Trophoblast cell (in vitro differentiated cells and primary cell): ENCODE measurements at regions not wholly inside any gene's neighbourhood (a gene's known extent, or its start where the extent isn't known, plus 50 kb on each side); places are given as distances from the start of the nearest gene placed in this dataset.

ENCODE experiments used
- DNase-seq, 2 donors: peaks; one replicate each; pipeline ENCODE4 v3.0.0-alpha.2; 2016
- H2AFZ ChIP-seq: 2 replicates; pipeline ENCODE4 v1.6.1; 2013; ENCODE audit warnings: low read length, moderate library complexity, mild to moderate bottlenecking; ENCODE audit not compliant: insufficient read depth, poor library complexity
- H2AK5ac ChIP-seq: 2 replicates; pipeline ENCODE4 v1.6.1; 2013; ENCODE audit warnings: mild to moderate bottlenecking, low read length
- H2BK120ac ChIP-seq: 2 replicates; pipeline ENCODE4 v1.6.1; 2013; ENCODE audit warnings: low read length, mild to moderate bottlenecking, moderate library complexity; ENCODE audit not compliant: insufficient read depth, poor library complexity
- H2BK12ac ChIP-seq: 2 replicates; pipeline ENCODE4 v1.6.1; 2013; ENCODE audit warnings: mild to moderate bottlenecking, low read length, moderate library complexity
- H2BK5ac ChIP-seq: 2 replicates; pipeline ENCODE4 v1.6.1; 2013; ENCODE audit warnings: low read length, low read depth, moderate library complexity, mild to moderate bottlenecking; ENCODE audit not compliant: poor library complexity
- H3K14ac ChIP-seq: 2 replicates; pipeline ENCODE4 v1.6.1; 2013; ENCODE audit warnings: mild to moderate bottlenecking, low read length
- H3K18ac ChIP-seq: 2 replicates; pipeline ENCODE4 v1.6.1; 2013; ENCODE audit warnings: mild to moderate bottlenecking, low read length
- H3K23ac ChIP-seq: 2 replicates; pipeline ENCODE4 v1.6.1; 2013; ENCODE audit warnings: low read length
- H3K27ac ChIP-seq: 2 replicates; pipeline ENCODE4 v1.5.1; 2013; ENCODE audit warnings: low read depth, mild to moderate bottlenecking, inconsistent platforms, low read length, moderate library complexity
- H3K27me3 ChIP-seq: 2 replicates; pipeline ENCODE4 v1.6.1; 2013; ENCODE audit warnings: inconsistent platforms, mild to moderate bottlenecking, low read length, moderate library complexity; ENCODE audit not compliant: insufficient read depth
- H3K36me3 ChIP-seq, 2 experiments: 1 replicate in 1 of 2; 2 replicates in 1 of 2; pipeline ENCODE4 v1.6.1; 2013; ENCODE audit warnings: low read length in 2 of 2, mild to moderate bottlenecking in 2 of 2, moderate library complexity in 1 of 2; ENCODE audit not compliant: insufficient read depth in 2 of 2, control insufficient read depth in 1 of 2
- H3K4ac ChIP-seq: 2 replicates; pipeline ENCODE4 v1.6.1; 2013; ENCODE audit warnings: low read depth, mild to moderate bottlenecking, low read length, moderate library complexity
- H3K4me1 ChIP-seq, 2 experiments: 1 replicate in 1 of 2; 2 replicates in 1 of 2; pipeline ENCODE4 v1.6.1; 2013; ENCODE audit warnings: low read length in 2 of 2, mild to moderate bottlenecking in 2 of 2, moderate library complexity in 1 of 2; ENCODE audit not compliant: insufficient read depth in 2 of 2, control insufficient read depth in 1 of 2
- H3K4me2 ChIP-seq: 2 replicates; pipeline ENCODE4 v1.6.1; 2013; ENCODE audit warnings: inconsistent platforms, mild to moderate bottlenecking, low read length, moderate library complexity
- H3K4me3 ChIP-seq: 2 replicates; pipeline ENCODE4 v1.5.1; 2013; ENCODE audit warnings: mild to moderate bottlenecking, low read depth, low read length, inconsistent platforms
- H3K79me1 ChIP-seq: one replicate; pipeline ENCODE4 v1.6.1; 2013; ENCODE audit warnings: low read length
- H3K79me2 ChIP-seq: 2 replicates; pipeline ENCODE4 v1.6.1; 2013; ENCODE audit warnings: low read length, mild to moderate bottlenecking; ENCODE audit not compliant: control insufficient read depth, insufficient read depth, poor library complexity
- H3K9ac ChIP-seq: 2 replicates; pipeline ENCODE4 v1.6.1; 2013; ENCODE audit warnings: mild to moderate bottlenecking, low read length
- H3K9me3 ChIP-seq: 2 replicates; pipeline ENCODE4 v1.6.1; 2013; ENCODE audit warnings: low read depth, mild to moderate bottlenecking, control low read depth, inconsistent platforms, low read length; ENCODE audit not compliant: insufficient read depth
- H4K12ac ChIP-seq: 2 replicates; pipeline ENCODE4 v1.6.1; 2013; ENCODE audit warnings: low read depth, mild to moderate bottlenecking, low read length, moderate library complexity
- H4K8ac ChIP-seq: 2 replicates; pipeline ENCODE4 v1.6.1; 2013; ENCODE audit warnings: low read depth, mild to moderate bottlenecking, low read length, moderate library complexity
- H4K91ac ChIP-seq: one replicate; pipeline ENCODE4 v1.6.1; 2013; ENCODE audit warnings: low read depth, mild to moderate bottlenecking, low read length, moderate library complexity
- WGBS: extraction: QIAGEN DNeasy Blood & Tissue Kit; methylation state at CpG from one replicate; pipeline ENCODE4 v1.1.7; 2013; ENCODE audit warnings: missing lambda C conversion rate; ENCODE audit not compliant: insufficient read length, insufficient coverage; ENCODE audit errors: extremely low coverage; 5-methylcytosine and 5-hydroxymethylcytosine counted together

DNA sequence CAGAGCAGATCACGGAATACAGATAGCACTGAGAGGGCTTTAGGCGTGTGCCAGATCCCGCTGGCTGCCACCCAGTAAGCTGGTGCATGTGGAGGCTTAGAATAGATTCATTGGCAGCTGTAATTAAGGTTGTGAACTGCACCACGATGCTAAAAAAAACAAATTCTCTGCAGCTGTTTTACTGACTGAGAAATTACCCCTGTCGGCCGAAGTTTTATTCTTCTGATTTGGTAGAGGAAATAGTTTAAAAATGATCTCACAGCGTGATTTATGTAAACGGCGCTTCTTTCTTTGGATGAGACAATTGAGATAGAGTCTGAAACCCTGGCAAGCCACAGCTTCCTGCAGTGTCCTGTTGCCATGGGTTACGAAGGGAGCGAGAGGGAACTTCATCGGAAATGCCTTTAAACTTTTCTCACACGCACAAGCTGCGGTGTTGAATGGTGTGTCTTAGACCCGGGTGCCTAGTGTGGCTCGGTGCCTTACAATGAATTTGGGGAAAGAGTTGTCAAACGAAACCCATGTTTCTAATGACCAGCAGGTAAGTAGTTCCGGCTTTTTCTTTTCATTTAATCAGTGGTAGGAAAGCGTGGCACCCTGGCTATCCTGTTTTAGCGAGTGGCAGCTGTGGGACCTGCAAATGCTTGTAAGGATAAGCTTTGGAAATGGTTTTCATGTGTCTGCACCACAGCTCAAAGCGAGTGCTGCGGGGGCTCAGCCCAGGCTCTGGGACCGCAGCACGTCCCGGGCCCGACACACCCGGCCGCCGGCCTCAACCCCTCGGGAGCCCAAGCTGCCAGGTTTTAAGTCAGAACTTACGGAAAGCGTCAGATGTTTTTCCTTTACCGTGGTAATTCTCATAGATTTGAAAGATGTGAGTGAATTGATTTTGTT lies 71.7 kb upstream of the HGFAC start:
- H3K23ac ChIP-seq: no peak overlapping the region
- no peak overlapping the region for H2BK12ac ChIP-seq
- H3K4ac ChIP-seq: no peak overlapping the region
- H3K14ac ChIP-seq: no peak overlapping the region
- H2BK120ac ChIP-seq: no peak overlapping the region
- H4K8ac ChIP-seq: no peak overlapping the region
- no peaks in the 10 kb centered on the region for H3K27me3 ChIP-seq
- no peak overlapping the region for H2AFZ ChIP-seq
- DNase-seq: peak in 1 of 2 donors; percentile 39
- H3K9ac ChIP-seq: no peak overlapping the region
- H3K79me2 ChIP-seq: no peaks in the 10 kb centered on the region
- peaks cover 5% of the 10 kb centered on the region for H3K9me3 ChIP-seq
- H3K27ac ChIP-seq: no peak overlapping the region
- no peak overlapping the region for H2BK5ac ChIP-seq
- H4K12ac ChIP-seq: no peak overlapping the region
- WGBS: no CpG with 5 or more reads among the region's 33 CpGs
- H2AK5ac ChIP-seq: no peak overlapping the region
- no peak overlapping the region for H3K4me3 ChIP-seq
- H3K36me3 ChIP-seq: no peaks in the 10 kb centered on the region
- H3K4me1 ChIP-seq: no peaks in the 10 kb centered on the region
- H4K91ac ChIP-seq: no peak overlapping the region
- H3K18ac ChIP-seq: no peak overlapping the region
- no peak overlapping the region for H3K4me2 ChIP-seq
- H3K79me1 ChIP-seq: no peaks in the 10 kb centered on the region

GRCh38 chr4:3371033-3372001 lies 70.5 kb upstream of the HGFAC start:
- H3K18ac ChIP-seq: no peak overlapping the region
- H2BK12ac ChIP-seq: no peak overlapping the region
- no peak overlapping the region for H2BK5ac ChIP-seq
- H3K27ac ChIP-seq: no peak overlapping the region
- H3K4me1 ChIP-seq: no peaks in the 10 kb centered on the region
- H3K4me2 ChIP-seq: no peak overlapping the region
- no peak overlapping the region for H2AK5ac ChIP-seq
- H3K79me1 ChIP-seq: no peaks in the 10 kb centered on the region
- H3K9ac ChIP-seq: no peak overlapping the region
- H2AFZ ChIP-seq: no peak overlapping the region
- H4K12ac ChIP-seq: no peak overlapping the region
- H3K79me2 ChIP-seq: no peaks in the 10 kb centered on the region
- no peak overlapping the region for H3K23ac ChIP-seq
- H4K8ac ChIP-seq: no peak overlapping the region
- no peak overlapping the region for H3K14ac ChIP-seq
- peaks cover 5 to 6% of the 10 kb centered on the region in 2 experiments for H3K36me3 ChIP-seq
- no peak overlapping the region for H3K4me3 ChIP-seq
- peaks cover 5% of the 10 kb centered on the region for H3K9me3 ChIP-seq
- no CpG with 5 or more reads among the region's 34 CpGs for whole genome bisulfite sequencing
- H3K4ac ChIP-seq: no peak overlapping the region
- no peak overlapping the region for H2BK120ac ChIP-seq
- no peak overlapping the region for H4K91ac ChIP-seq
- no peaks in the 10 kb centered on the region for H3K27me3 ChIP-seq
- DNase-seq: no peak

DNA sequence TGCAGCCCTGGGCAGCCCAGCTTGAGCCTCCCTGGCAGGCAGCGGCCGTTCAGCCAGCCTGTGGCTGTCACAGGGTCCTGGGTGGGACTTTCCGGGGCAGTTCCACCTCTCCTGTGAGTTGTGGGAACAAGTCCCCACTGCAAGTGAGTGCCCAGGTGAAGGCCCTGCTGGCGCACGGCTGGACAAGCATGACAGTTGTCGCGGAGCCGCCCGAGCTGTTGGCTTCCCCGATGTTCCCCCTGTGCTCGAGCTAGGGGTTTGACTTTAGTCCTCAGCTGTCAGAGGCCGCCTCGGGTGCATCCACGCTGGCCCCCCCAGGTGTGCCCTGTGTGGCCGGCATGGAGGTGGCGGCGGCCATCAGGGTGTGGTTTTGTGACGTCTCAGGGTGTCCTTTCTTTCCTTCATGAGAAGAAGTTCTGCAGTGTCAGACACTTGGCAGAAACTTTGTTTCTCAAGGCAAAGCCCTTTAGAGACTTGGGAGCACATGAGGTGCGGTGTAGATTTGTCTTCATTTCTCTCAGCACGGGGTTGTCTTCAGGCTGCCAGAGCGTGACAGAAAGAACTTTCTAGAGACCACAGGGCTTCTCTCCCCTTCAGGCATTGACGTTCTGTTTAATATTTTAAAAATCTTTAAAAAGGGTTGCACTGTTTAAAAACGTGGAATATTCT lies 69.4 kb upstream of the HGFAC start:
- Histone ChIP-seq H4K8ac (no peak overlapping the region), H2AFZ (no peak overlapping the region), H2BK5ac (no peak overlapping the region), H2BK12ac (no peak overlapping the region), H3K79me1 (no peaks in the 10 kb centered on the region), H2AK5ac (no peak overlapping the region), H3K18ac (no peak overlapping the region), H3K9ac (no peak overlapping the region), H3K14ac (no peak overlapping the region), H3K27me3 (no peaks in the 10 kb centered on the region), H3K79me2 (no peaks in the 10 kb centered on the region), H3K4me2 (no peak overlapping the region), H3K4me1 (no peaks in the 10 kb centered on the region), H3K4me3 (no peak overlapping the region), H3K9me3 (peaks cover 5% of the 10 kb centered on the region), H4K91ac (no peak overlapping the region), H3K36me3 (peaks cover 8 to 9% of the 10 kb centered on the region in 2 experiments), H3K4ac (no peak overlapping the region), H4K12ac (no peak overlapping the region), H3K27ac (no peak overlapping the region), H2BK120ac (no peak overlapping the region), H3K23ac (no peak overlapping the region)
- no CpG with 5 or more reads among the region's 23 CpGs for WGBS
- DNase-seq: no peak

DNA sequence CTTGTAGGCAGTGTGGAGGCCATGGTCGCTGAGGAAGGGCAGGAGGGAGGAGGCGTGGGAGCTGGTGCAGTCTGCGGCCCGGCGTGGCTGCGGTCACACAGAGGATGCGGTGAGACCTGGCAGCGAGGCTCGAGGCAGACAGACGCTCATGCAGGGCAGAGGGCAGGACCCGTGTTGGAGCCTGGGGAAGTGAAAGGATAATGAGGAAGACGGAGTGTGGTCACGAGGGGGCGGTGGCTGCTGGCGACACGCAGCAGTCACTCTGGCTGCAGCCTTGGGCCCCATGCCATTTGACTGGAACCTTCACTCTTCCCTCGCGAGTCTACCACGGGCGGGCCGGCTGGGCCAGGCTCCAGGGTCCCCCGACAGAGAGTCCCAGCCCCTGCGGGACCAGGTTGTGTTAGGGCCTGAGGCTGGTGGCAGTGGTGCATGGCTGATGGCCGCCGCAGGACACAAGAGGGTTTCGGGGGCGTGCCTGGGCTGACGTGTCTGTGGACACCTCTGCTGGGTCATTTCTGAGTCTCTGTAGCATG lies 68.8 kb upstream of the HGFAC start:
- DNase-seq: peak; percentile 22 to 34
- no peaks in the 10 kb centered on the region for H3K79me1 ChIP-seq
- peaks cover 5% of the 10 kb centered on the region for H3K9me3 ChIP-seq
- H4K91ac ChIP-seq: no peak overlapping the region
- no peak overlapping the region for H2BK5ac ChIP-seq
- H3K23ac ChIP-seq: no peak overlapping the region
- H3K27ac ChIP-seq: no peak overlapping the region
- no peaks in the 10 kb centered on the region for H3K4me1 ChIP-seq
- peaks cover 8 to 9% of the 10 kb centered on the region in 2 experiments for H3K36me3 ChIP-seq
- no peak overlapping the region for H3K4ac ChIP-seq
- H3K27me3 ChIP-seq: no peaks in the 10 kb centered on the region
- H3K18ac ChIP-seq: no peak overlapping the region
- H3K4me2 ChIP-seq: no peak overlapping the region
- H2BK12ac ChIP-seq: no peak overlapping the region
- H4K12ac ChIP-seq: no peak overlapping the region
- WGBS: no CpG with 5 or more reads among the region's 28 CpGs
- no peak overlapping the region for H4K8ac ChIP-seq
- no peak overlapping the region for H3K14ac ChIP-seq
- H2AK5ac ChIP-seq: no peak overlapping the region
- H2AFZ ChIP-seq: no peak overlapping the region
- no peak overlapping the region for H2BK120ac ChIP-seq
- H3K79me2 ChIP-seq: no peaks in the 10 kb centered on the region
- H3K4me3 ChIP-seq: no peak overlapping the region
- no peak overlapping the region for H3K9ac ChIP-seq
